RWPE1 (cell line): ENCODE measurements at regions not wholly inside any gene's neighbourhood (a gene's known extent, or its start where the extent isn't known, plus 50 kb on each side); places are given as distances from the start of the nearest gene placed in this dataset.

Source experiments
- CTCF ChIA-PET: fragments of 350-600 bp; sonication (Branson Sonifier 250); formaldehyde crosslinking; extraction: SDS; loops from one replicate; lab custom pipeline; 2021; lab: Yijun Ruan, JAX
- POLR2A ChIA-PET: fragments of 400-600 bp; formaldehyde crosslinking; extraction: SDS; loops from one replicate; lab custom pipeline; 2020; ENCODE audit warnings: antibody characterized with exemption; ENCODE audit not compliant: low non-redundant PET; lab: Yijun Ruan, JAX
- DNase-seq: peaks from one replicate; pipeline ENCODE4 v3.0.0; 2012; ENCODE audit warnings: low spot score
- H3K27ac ChIP-seq: fragments of 450-650 bp; 2 replicates; pipeline ENCODE4 v1.5.1; 2017
- CTCF ChIP-seq: fragments of 450-650 bp; conservative IDR thresholded peaks from 2 replicates; pipeline ENCODE4 v1.5.1; 2017; ENCODE audit warnings: low read depth, mild to moderate bottlenecking

GRCh38 chr14:63781686-63782085 lies 53.8 kb upstream of the SGPP1 start:
- no peak for DNase-seq
- no peak overlapping the region for H3K27ac ChIP-seq
- POLR2A ChIA-PET, result no interaction called here
- CTCF ChIA-PET, result no interaction called here
- no peak for TF ChIP-seq CTCF

GRCh38 chr14:63782683-63783389 lies 55.0 kb upstream of the SGPP1 start:
- no peak overlapping the region for H3K27ac ChIP-seq
- TF ChIP-seq CTCF, result no peak
- DNase-seq, result no peak
- CTCF ChIA-PET, result no interaction called here
- POLR2A ChIA-PET, result no interaction called here

- POLR2A ChIA-PET, result no interaction called here
Observed at GRCh38 chr14:63788011-63788933, 60.4 kb upstream of the SGPP1 start.

GRCh38 chr14:63793376-63793775 lies 59.4 kb upstream of the SYNE2 start:
- ChIA-PET CTCF (no interaction called here), POLR2A (no interaction called here)
- no peak for TF ChIP-seq CTCF
- no peak overlapping the region for H3K27ac ChIP-seq
- DNase-seq, result no peak

More at GRCh38 chr14:63788011-63788933, 60.4 kb upstream of the SGPP1 start:
- CTCF ChIA-PET, result no interaction called here
- DNase-seq, result no peak
- no peak for TF ChIP-seq CTCF
- no peak overlapping the region for H3K27ac ChIP-seq

GRCh38 chr14:63795532-63795931 lies 57.3 kb upstream of the SYNE2 start:
- CTCF ChIA-PET, result no interaction called here

More at GRCh38 chr14:63795532-63795931, 57.3 kb upstream of the SYNE2 start:
- no peak overlapping the region for H3K27ac ChIP-seq
- TF ChIP-seq CTCF, result no peak
- DNase-seq, result no peak
- POLR2A ChIA-PET, result no interaction called here
